Smooth muscle cell (in vitro differentiated cells): ENCODE measurements at regions not wholly inside any gene's neighbourhood (a gene's known extent, or its start where the extent isn't known, plus 50 kb on each side); places are given as distances from the start of the nearest gene placed in this dataset.

Source experiments
- DNase-seq: peaks from one replicate; lab custom pipeline; 2025; ENCODE audit not compliant: unreplicated experiment; lab: John Stamatoyannopoulos, UW
- H2AFZ ChIP-seq: fragments of 200-600 bp; sonication (generic); 2 replicates; pipeline ENCODE4 v1.6.0; 2016; ENCODE audit warnings: antibody characterized with exemption, low read depth, mild to moderate bottlenecking
- H3F3A ChIP-seq: fragments of 200-600 bp; sonication (generic); 2 replicates; pipeline ENCODE4 v1.6.0; 2017; ENCODE audit warnings: antibody characterized with exemption, low read depth
- H3K27ac ChIP-seq: fragments of 200-600 bp; sonication (generic); 2 replicates; pipeline ENCODE4 v1.5.1; 2016; ENCODE audit warnings: low read depth, mild to moderate bottlenecking
- H3K27me3 ChIP-seq: fragments of 200-600 bp; sonication (generic); 2 replicates; pipeline ENCODE4 v1.6.1; 2016; ENCODE audit warnings: low read depth, mild to moderate bottlenecking
- H3K36me3 ChIP-seq: fragments of 200-600 bp; sonication (generic); 2 replicates; pipeline ENCODE4 v1.5.1; 2016; ENCODE audit warnings: low read depth
- H3K4me1 ChIP-seq: fragments of 200-600 bp; sonication (generic); 2 replicates; pipeline ENCODE4 v1.5.1; 2016; ENCODE audit warnings: low read depth
- H3K4me2 ChIP-seq: fragments of 200-600 bp; sonication (generic); 2 replicates; pipeline ENCODE4 v1.6.0; 2016; ENCODE audit warnings: mild to moderate bottlenecking
- H3K4me3 ChIP-seq: fragments of 200-600 bp; sonication (generic); 2 replicates; pipeline ENCODE4 v1.5.1; 2016; ENCODE audit warnings: mild to moderate bottlenecking
- H3K79me2 ChIP-seq: fragments of 200-600 bp; sonication (generic); 2 replicates; pipeline ENCODE4 v1.6.0; 2016; ENCODE audit warnings: low read depth, mild to moderate bottlenecking
- H3K9ac ChIP-seq: fragments of 200-600 bp; sonication (generic); 2 replicates; pipeline ENCODE4 v1.6.0; 2016; ENCODE audit warnings: low read depth
- H3K9me3 ChIP-seq: fragments of 200-600 bp; sonication (generic); replicated peaks from 2 replicates; pipeline ENCODE4 v1.5.1; 2016; ENCODE audit warnings: low read depth
- H4K20me1 ChIP-seq: fragments of 200-600 bp; sonication (generic); 2 replicates; pipeline ENCODE4 v1.6.0; 2016; ENCODE audit warnings: low read depth
- CTCF ChIP-seq: fragments of 200-600 bp; sonication (generic); IDR thresholded peaks from 2 replicates; pipeline ENCODE4 v1.5.1; 2017; ENCODE audit warnings: borderline replicate concordance, mild to moderate bottlenecking, antibody characterized with exemption; ENCODE audit not compliant: insufficient read depth, poor library complexity, severe bottlenecking
- WGBS: methylation state at CpG from one replicate; pipeline ENCODE4 v1.1.7; 2016; ENCODE audit warnings: low lambda C conversion rate; 5-methylcytosine and 5-hydroxymethylcytosine counted together

DNA sequence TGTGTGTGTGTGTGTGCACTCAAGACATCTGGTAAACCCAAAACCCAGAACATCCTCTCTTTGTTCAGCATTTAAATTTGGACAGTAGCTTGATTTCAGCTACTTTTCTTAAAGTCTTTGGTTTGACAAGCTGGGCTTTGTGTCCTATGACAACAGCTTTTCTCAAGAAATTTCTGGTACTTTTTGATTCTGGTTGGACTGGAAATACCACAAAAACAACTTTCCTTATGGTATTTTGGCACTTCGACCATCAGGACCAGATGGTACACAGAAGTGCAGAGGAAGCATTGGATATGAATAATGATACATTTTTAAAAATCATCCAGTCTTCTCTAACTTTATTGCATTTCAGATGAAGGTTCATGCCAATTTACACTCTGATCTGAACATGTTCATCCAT is 286.6 kb upstream of the FLRT2 start:
- no peak for TF ChIP-seq CTCF
- Histone ChIP-seq H3K27ac (no peak overlapping the region), H3K79me2 (no peaks in the 10 kb centered on the region), H3K4me3 (no peak overlapping the region), H4K20me1 (no peaks in the 10 kb centered on the region), H2AFZ (no peak overlapping the region), H3K36me3 (no peaks in the 10 kb centered on the region), H3F3A (no peaks in the 10 kb centered on the region), H3K4me2 (no peak overlapping the region), H3K9ac (no peak overlapping the region), H3K4me1 (no peaks in the 10 kb centered on the region), H3K9me3 (no peaks in the 10 kb centered on the region), H3K27me3 (no peaks in the 10 kb centered on the region)
- 70% methylated on average over 1 of the region's 1 CpG for WGBS
- no peak for DNase-seq

- WGBS: 84% methylated on average over 3 of the region's 3 CpGs
- Histone ChIP-seq H3K36me3 (no peaks in the 10 kb centered on the region), H3K4me1 (peaks cover 14% of the 10 kb centered on the region), H3K27me3 (no peaks in the 10 kb centered on the region), H2AFZ (no peak overlapping the region), H3F3A (no peaks in the 10 kb centered on the region), H3K9me3 (no peaks in the 10 kb centered on the region), H3K4me2 (no peak overlapping the region), H3K79me2 (no peaks in the 10 kb centered on the region), H4K20me1 (no peaks in the 10 kb centered on the region), H3K9ac (no peak overlapping the region), H3K4me3 (no peak overlapping the region), H3K27ac (no peak overlapping the region)
- no peak for DNase-seq
- no peak for TF ChIP-seq CTCF
Observed at GRCh38 chr14:85247071-85247470, 282.9 kb upstream of the FLRT2 start.

DNA sequence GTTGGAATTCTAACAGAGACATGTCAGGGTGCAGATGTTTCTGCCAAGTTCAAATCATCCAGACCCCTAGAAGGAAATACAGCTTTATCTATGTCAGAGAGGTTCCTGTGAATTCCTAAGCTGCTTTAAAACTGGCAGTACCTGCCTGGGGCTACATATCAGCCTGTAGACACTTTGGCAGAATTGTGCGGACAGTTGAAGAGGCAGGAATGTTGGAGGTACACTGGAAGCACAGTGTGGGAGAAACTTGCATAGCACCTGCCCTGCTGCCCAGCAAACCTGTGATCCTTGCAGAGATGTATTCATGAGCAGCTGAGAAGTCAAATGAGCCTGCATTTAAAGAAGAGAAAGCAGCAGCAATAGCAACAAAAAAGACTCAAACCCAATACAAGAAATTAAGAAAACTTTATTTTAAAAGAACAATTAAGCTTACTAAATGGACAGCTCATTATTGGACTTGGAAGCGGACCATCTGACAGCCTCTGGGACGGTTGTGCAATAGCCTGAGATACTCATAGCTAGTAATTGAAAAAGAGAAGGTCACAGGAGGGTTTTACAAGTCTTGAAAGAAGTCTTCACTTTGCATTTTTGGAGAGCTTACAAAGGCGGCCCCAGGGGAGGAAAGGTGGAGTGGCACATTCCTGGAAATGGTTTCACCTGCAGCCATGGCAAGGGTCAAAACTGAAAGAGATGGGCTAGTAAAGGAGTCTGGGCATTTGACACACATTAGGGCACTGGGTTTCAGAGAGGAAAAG is 280.9 kb upstream of the FLRT2 start:
- Histone ChIP-seq H2AFZ (no peak overlapping the region), H3K4me2 (no peak overlapping the region), H3F3A (no peaks in the 10 kb centered on the region), H3K27me3 (no peaks in the 10 kb centered on the region), H3K27ac (no peak overlapping the region), H4K20me1 (no peaks in the 10 kb centered on the region), H3K36me3 (no peaks in the 10 kb centered on the region), H3K4me1 (peaks cover 14% of the 10 kb centered on the region), H3K79me2 (no peaks in the 10 kb centered on the region), H3K9me3 (no peaks in the 10 kb centered on the region), H3K4me3 (no peak overlapping the region), H3K9ac (no peak overlapping the region)
- TF ChIP-seq CTCF: no peak
- DNase-seq: no peak
- 68% methylated on average over 4 of the region's 4 CpGs for WGBS
